GM23248 (cell line): ENCODE measurements at regions not wholly inside any gene's neighbourhood (a gene's known extent, or its start where the extent isn't known, plus 50 kb on each side); places are given as distances from the start of the nearest gene placed in this dataset.

ENCODE experiments used
- DNase-seq: peaks from one replicate; pipeline ENCODE4 v3.0.0-alpha.2; 2015
- H2AFZ ChIP-seq: fragments of 200-600 bp; sonication (generic); 2 replicates; pipeline ENCODE4 v1.6.1; 2016; ENCODE audit warnings: antibody characterized with exemption
- H3F3A ChIP-seq: fragments of 200-600 bp; sonication (generic); 2 replicates; pipeline ENCODE4 v1.6.1; 2016; ENCODE audit warnings: mild to moderate bottlenecking, antibody characterized with exemption, mixed run types; ENCODE audit not compliant: insufficient read depth
- H3K27ac ChIP-seq: fragments of 200-600 bp; sonication (generic); 2 replicates; pipeline ENCODE4 v1.5.1; 2016; ENCODE audit warnings: mild to moderate bottlenecking
- H3K27me3 ChIP-seq: fragments of 200-600 bp; sonication (generic); replicated peaks from 2 replicates; pipeline ENCODE4 v1.6.1; 2016; ENCODE audit warnings: mild to moderate bottlenecking; ENCODE audit not compliant: insufficient read depth
- H3K36me3 ChIP-seq: fragments of 200-600 bp; sonication (generic); 2 replicates; pipeline ENCODE4 v1.6.1; 2016; ENCODE audit warnings: low read depth, mild to moderate bottlenecking
- H3K4me1 ChIP-seq: fragments of 200-600 bp; sonication (generic); 2 replicates; pipeline ENCODE4 v1.6.1; 2016; ENCODE audit warnings: mild to moderate bottlenecking; ENCODE audit not compliant: insufficient read depth
- H3K4me2 ChIP-seq: fragments of 200-600 bp; sonication (generic); one replicate; pipeline ENCODE4 v1.6.1; 2016; ENCODE audit warnings: mild to moderate bottlenecking; ENCODE audit not compliant: unreplicated experiment
- H3K4me3 ChIP-seq: fragments of 200-600 bp; sonication (generic); 2 replicates; pipeline ENCODE4 v1.5.1; 2016; ENCODE audit warnings: mild to moderate bottlenecking
- H3K79me2 ChIP-seq: fragments of 200-600 bp; sonication (generic); 2 replicates; pipeline ENCODE4 v1.6.1; 2016; ENCODE audit warnings: mild to moderate bottlenecking; ENCODE audit not compliant: insufficient read depth
- H3K9ac ChIP-seq: fragments of 200-600 bp; sonication (generic); 2 replicates; pipeline ENCODE4 v1.6.1; 2016; ENCODE audit warnings: mild to moderate bottlenecking
- H3K9me2 ChIP-seq: fragments of 200-600 bp; sonication (generic); 2 replicates; pipeline ENCODE4 v1.6.1; 2016; ENCODE audit warnings: mixed run types, mild to moderate bottlenecking, moderate library complexity; ENCODE audit not compliant: insufficient read depth
- H3K9me3 ChIP-seq: fragments of 200-600 bp; sonication (generic); one replicate; pipeline ENCODE4 v1.6.1; 2017; ENCODE audit warnings: low read depth
- H4K20me1 ChIP-seq: fragments of 200-600 bp; sonication (generic); 2 replicates; pipeline ENCODE4 v1.6.0; 2016; ENCODE audit not compliant: insufficient read depth
- EZH2 ChIP-seq: fragments of 200-600 bp; sonication (generic); IDR thresholded peaks from 2 replicates; pipeline ENCODE4 v1.6.1; 2018; ENCODE audit warnings: antibody characterized with exemption, mild to moderate bottlenecking; ENCODE audit not compliant: insufficient read depth, poor library complexity, severe bottlenecking
- EZH2phosphoT487 ChIP-seq: fragments of 200-600 bp; sonication (generic); IDR thresholded peaks from 2 replicates; pipeline ENCODE4 v1.6.1; 2018; ENCODE audit warnings: antibody characterized with exemption, moderate library complexity, mild to moderate bottlenecking, low read depth; ENCODE audit not compliant: insufficient read depth
- WGBS, 2 experiments: methylation state at CpG; one replicate each; pipeline ENCODE4 v1.1.6; 2015 to 2017; ENCODE audit warnings: low lambda C conversion rate in 2 of 2, low coverage in 1 of 2; ENCODE audit errors: missing lambda C conversion rate in 2 of 2; 5-methylcytosine and 5-hydroxymethylcytosine counted together
- in situ Hi-C: fragments of 300-500 bp; cut with MboI; formaldehyde crosslinking; loops from 2 replicates; pipeline ENCODE4 v1.15.0; 2020

DNA sequence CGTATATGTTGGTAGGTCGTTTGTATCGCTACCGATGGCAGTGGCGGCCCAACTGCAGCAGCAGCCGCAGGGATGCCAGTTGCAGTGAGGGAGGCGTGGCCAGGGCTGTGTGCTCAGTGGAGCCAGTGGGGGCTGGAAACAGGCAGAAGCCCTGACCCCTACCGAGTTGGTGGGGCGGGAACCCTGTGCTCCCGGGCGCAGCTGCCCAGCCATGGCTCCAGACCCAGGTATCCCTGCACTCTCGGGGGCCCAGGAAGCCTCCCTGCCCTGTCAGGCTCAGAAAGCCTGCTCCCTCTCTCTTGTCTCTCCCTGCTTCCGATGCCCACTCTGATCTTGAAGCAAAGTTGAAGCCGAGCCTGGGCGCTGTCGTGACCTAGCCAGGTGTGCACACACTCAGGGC is 78.6 kb upstream of the ITGB1 start:
- H2AFZ ChIP-seq = no peak overlapping the region
- no peak overlapping the region for H3K4me3 ChIP-seq
- no peak overlapping the region for H3K27ac ChIP-seq
- in situ Hi-C loops = no loop called here
- 91 to 93% methylated on average over 14 to 16 of the region's 16 CpGs for WGBS, 2 experiments
- TF ChIP-seq EZH2phosphoT487 (no peak), EZH2 (no peak)
- H3K27me3 ChIP-seq = no peaks in the 10 kb centered on the region
- no peaks in the 10 kb centered on the region for H3K36me3 ChIP-seq
- peaks cover 15% of the 10 kb centered on the region; the same call in 1 of the 2 replicates for H3F3A ChIP-seq
- no peak for DNase-seq
- H3K4me1 ChIP-seq = peaks cover 15% of the 10 kb centered on the region
- H3K4me2 ChIP-seq = no peak overlapping the region
- H4K20me1 ChIP-seq = no peaks in the 10 kb centered on the region
- H3K9ac ChIP-seq = no peak overlapping the region
- no peaks in the 10 kb centered on the region for H3K9me2 ChIP-seq
- H3K79me2 ChIP-seq = no peaks in the 10 kb centered on the region
- no peaks in the 10 kb centered on the region for H3K9me3 ChIP-seq

- Histone ChIP-seq H3K79me2 (no peaks in the 10 kb centered on the region), H3K9me3 (no peaks in the 10 kb centered on the region), H3K36me3 (no peaks in the 10 kb centered on the region), H3K4me3 (no peak overlapping the region), H3F3A (peaks cover 15% of the 10 kb centered on the region; the same call in 1 of the 2 replicates), H3K27me3 (no peaks in the 10 kb centered on the region), H3K9ac (no peak overlapping the region), H3K4me1 (peaks cover 15% of the 10 kb centered on the region), H4K20me1 (no peaks in the 10 kb centered on the region), H2AFZ (no peak overlapping the region), H3K4me2 (no peak overlapping the region), H3K9me2 (no peaks in the 10 kb centered on the region), H3K27ac (no peak overlapping the region)
- WGBS, 2 experiments = 68 to 70% methylated on average over 3 of the region's 3 CpGs
- DNase-seq = no peak
- in situ Hi-C loops = no loop called here
- TF ChIP-seq EZH2 (no peak), EZH2phosphoT487 (no peak)
These were observed 77.4 kb upstream of the ITGB1 start for GRCh38 chr10:33035411-33035810.

DNA sequence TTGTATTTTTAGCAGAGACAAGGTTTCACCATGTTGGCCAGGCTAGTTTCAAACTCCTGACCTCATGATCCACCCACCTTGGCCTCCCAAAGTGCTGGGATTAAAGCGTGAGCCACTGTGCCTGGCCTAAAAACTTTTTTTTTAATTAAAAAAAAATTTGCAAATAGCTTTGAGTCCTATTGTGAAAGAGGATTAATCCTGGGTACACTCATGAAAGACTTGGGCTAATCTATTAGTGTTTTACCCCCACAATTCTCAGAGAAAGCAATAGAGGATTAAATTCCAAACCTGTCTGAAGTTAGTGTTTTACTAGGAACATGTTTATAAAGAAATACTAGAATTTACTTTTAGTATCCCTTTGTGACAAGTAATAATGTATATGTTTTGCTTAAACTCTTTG is 76.9 kb upstream of the ITGB1 start:
- 50 to 81% methylated on average over 1 of the region's 1 CpG for WGBS, 2 experiments
- no peak overlapping the region for H2AFZ ChIP-seq
- H3K4me1 ChIP-seq = peaks cover 15% of the 10 kb centered on the region
- no peaks in the 10 kb centered on the region for H3K36me3 ChIP-seq
- no peaks in the 10 kb centered on the region for H3K27me3 ChIP-seq
- H3K4me2 ChIP-seq = no peak overlapping the region
- no peaks in the 10 kb centered on the region for H3K9me2 ChIP-seq
- H3K79me2 ChIP-seq = no peaks in the 10 kb centered on the region
- no peaks in the 10 kb centered on the region for H3K9me3 ChIP-seq
- no peak for DNase-seq
- no peaks in the 10 kb centered on the region for H4K20me1 ChIP-seq
- no peak for TF ChIP-seq EZH2phosphoT487
- TF ChIP-seq EZH2 = no peak
- H3K4me3 ChIP-seq = no peak overlapping the region
- in situ Hi-C loops = no loop called here
- H3K9ac ChIP-seq = no peak overlapping the region
- H3F3A ChIP-seq = peaks cover 15% of the 10 kb centered on the region; the same call in 1 of the 2 replicates
- H3K27ac ChIP-seq = no peak overlapping the region

DNA sequence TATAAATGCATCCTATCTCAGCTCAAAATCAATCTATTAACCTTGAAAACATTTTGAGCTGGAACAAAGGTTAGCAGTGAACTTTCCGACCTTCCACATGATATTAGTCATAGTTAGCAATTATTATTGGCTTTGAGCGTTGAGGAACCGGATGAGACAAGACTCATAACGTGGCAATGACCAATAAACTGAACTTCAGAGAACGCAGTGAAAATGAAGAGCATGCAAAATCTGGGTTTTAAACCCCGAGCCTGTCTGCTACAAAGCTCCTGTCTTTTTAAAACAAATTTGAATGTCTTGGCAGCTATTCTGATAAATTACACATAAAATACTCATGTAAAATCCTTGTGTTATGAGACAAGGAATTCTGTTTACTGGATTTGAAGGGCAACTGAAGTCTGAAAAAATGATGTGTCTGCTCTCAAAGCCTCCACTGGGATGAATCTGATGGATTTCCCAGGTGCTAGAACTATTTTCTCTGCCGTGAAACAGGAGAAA is 74.7 kb upstream of the ITGB1 start:
- Histone ChIP-seq H3K9me3 (no peaks in the 10 kb centered on the region), H2AFZ (peak overlapping the region; percentile 75), H3K79me2 (no peaks in the 10 kb centered on the region), H3K27ac (peak overlapping the region; percentile 80), H3K9me2 (no peaks in the 10 kb centered on the region), H3K27me3 (no peaks in the 10 kb centered on the region), H3K4me2 (peak overlapping the region; percentile 54), H3K4me3 (peak overlapping the region; percentile 35), H3F3A (peaks cover 15% of the 10 kb centered on the region; the same call in 1 of the 2 replicates), H3K36me3 (no peaks in the 10 kb centered on the region), H3K4me1 (peaks cover 15% of the 10 kb centered on the region), H4K20me1 (no peaks in the 10 kb centered on the region), H3K9ac (peak overlapping the region; percentile 66)
- DNase-seq = peak; percentile 83
- in situ Hi-C loops = no loop called here
- TF ChIP-seq EZH2 (no peak), EZH2phosphoT487 (no peak)
- WGBS, 2 experiments = 25 to 29% methylated on average over 7 of the region's 7 CpGs
